MG63 (cell line): ENCODE measurements at regions not wholly inside any gene's neighbourhood (a gene's known extent, or its start where the extent isn't known, plus 50 kb on each side); places are given as distances from the start of the nearest gene placed in this dataset.
A peak's percentile ranks its signal among the peaks of the same experiment; 100 is the strongest.
"Not testable (repeated sequence)": the region's sequence is repeated elsewhere in the genome, so short reads cannot be mapped to it uniquely, and the experiment has no call there.

ENCODE experiments used
- DNase-seq: peaks from one replicate; pipeline ENCODE4 v3.0.0-alpha.2; 2020
- H3K27me3 ChIP-seq: fragments of 250-450 bp; sonication (Bioruptor Pico); 2 replicates; pipeline ENCODE4 v1.5.1; 2020; ENCODE audit warnings: mild to moderate bottlenecking, moderate library complexity
- H3K36me3 ChIP-seq: fragments of 250-450 bp; sonication (Bioruptor Pico); 2 replicates; pipeline ENCODE4 v1.5.1; 2020; ENCODE audit warnings: mild to moderate bottlenecking, moderate library complexity
- H3K4me3 ChIP-seq: fragments of 250-450 bp; sonication (Bioruptor Pico); 2 replicates; pipeline ENCODE4 v1.5.1; 2020; ENCODE audit warnings: mild to moderate bottlenecking, moderate library complexity
- H3K9me3 ChIP-seq: fragments of 250-450 bp; sonication (Bioruptor Pico); 2 replicates; pipeline ENCODE4 v1.5.1; 2020; ENCODE audit warnings: mild to moderate bottlenecking, moderate library complexity

GRCh38 chr7:113030489-113030888 lies 56.1 kb downstream of the GPR85 start:
- Histone ChIP-seq H3K27me3 (no peaks in the 10 kb centered on the region), H3K4me3 (no peak overlapping the region), H3K36me3 (no peaks in the 10 kb centered on the region), H3K9me3 (no peaks in the 10 kb centered on the region)
- no peak for DNase-seq

GRCh38 chr7:113026941-113027340 lies 59.7 kb downstream of the GPR85 start:
- DNase-seq, result no peak
- Histone ChIP-seq H3K27me3 (no peaks in the 10 kb centered on the region), H3K36me3 (no peaks in the 10 kb centered on the region), H3K4me3 (no peak overlapping the region), H3K9me3 (no peaks in the 10 kb centered on the region)

- not testable (repeated sequence) for DNase-seq, H3K27me3 ChIP-seq, H3K9me3 ChIP-seq, H3K36me3 ChIP-seq, H3K4me3 ChIP-seq
Measured at GRCh38 chr7:113017144-113017857, 69.3 kb downstream of the GPR85 start.

- H3K9me3 ChIP-seq, result no peaks in the 10 kb centered on the region
- H3K36me3 ChIP-seq, result no peaks in the 10 kb centered on the region
- no peaks in the 10 kb centered on the region for H3K27me3 ChIP-seq
- DNase-seq, result no peak
- no peak overlapping the region for H3K4me3 ChIP-seq
Measured at GRCh38 chr7:113015034-113015645, 71.5 kb downstream of the GPR85 start.

GRCh38 chr7:113013761-113014449 lies 72.7 kb downstream of the GPR85 start:
- DNase-seq, result no peak
- Histone ChIP-seq H3K4me3 (no peak overlapping the region), H3K36me3 (no peaks in the 10 kb centered on the region), H3K27me3 (no peaks in the 10 kb centered on the region), H3K9me3 (no peaks in the 10 kb centered on the region)

GRCh38 chr7:113012862-113013261 lies 73.8 kb downstream of the GPR85 start:
- not testable (repeated sequence) for H3K27me3 ChIP-seq, H3K4me3 ChIP-seq, DNase-seq, H3K36me3 ChIP-seq, H3K9me3 ChIP-seq

- H3K36me3 ChIP-seq, result no peaks in the 10 kb centered on the region
- H3K4me3 ChIP-seq, result no peak overlapping the region
- no peak for DNase-seq
- no peaks in the 10 kb centered on the region for H3K9me3 ChIP-seq
- no peaks in the 10 kb centered on the region for H3K27me3 ChIP-seq
Measured at GRCh38 chr7:113010377-113010776, 76.2 kb downstream of the GPR85 start.

- no peak overlapping the region for H3K4me3 ChIP-seq
- DNase-seq, result no peak
- H3K36me3 ChIP-seq, result no peaks in the 10 kb centered on the region
- no peaks in the 10 kb centered on the region for H3K27me3 ChIP-seq
- H3K9me3 ChIP-seq, result no peaks in the 10 kb centered on the region
Measured at GRCh38 chr7:113008755-113009154, 77.9 kb downstream of the GPR85 start.

- DNase-seq, result no peak
- H3K36me3 ChIP-seq, result no peaks in the 10 kb centered on the region
- no peaks in the 10 kb centered on the region for H3K9me3 ChIP-seq
- H3K4me3 ChIP-seq, result no peak overlapping the region
- H3K27me3 ChIP-seq, result no peaks in the 10 kb centered on the region
Measured at GRCh38 chr7:113004726-113005454, 81.7 kb downstream of the GPR85 start.

GRCh38 chr7:113000316-113001020 lies 86.2 kb downstream of the GPR85 start:
- DNase-seq, result no peak
- Histone ChIP-seq H3K4me3 (no peak overlapping the region), H3K9me3 (no peaks in the 10 kb centered on the region), H3K27me3 (no peaks in the 10 kb centered on the region), H3K36me3 (no peaks in the 10 kb centered on the region)

- Histone ChIP-seq H3K9me3 (no peaks in the 10 kb centered on the region), H3K36me3 (no peaks in the 10 kb centered on the region), H3K4me3 (no peak overlapping the region), H3K27me3 (no peaks in the 10 kb centered on the region)
- DNase-seq, result no peak
Measured at GRCh38 chr7:112997831-112998230, 88.8 kb downstream of the GPR85 start.

GRCh38 chr7:112996331-112996871 lies 90.2 kb downstream of the GPR85 start:
- H3K9me3 ChIP-seq, result no peaks in the 10 kb centered on the region
- no peaks in the 10 kb centered on the region for H3K27me3 ChIP-seq
- no peak for DNase-seq
- no peak overlapping the region for H3K4me3 ChIP-seq
- H3K36me3 ChIP-seq, result no peaks in the 10 kb centered on the region

GRCh38 chr7:112995059-112995824 lies 91.4 kb downstream of the GPR85 start:
- H3K36me3 ChIP-seq, result no peaks in the 10 kb centered on the region
- no peaks in the 10 kb centered on the region for H3K9me3 ChIP-seq
- DNase-seq, result peak; percentile 67
- no peak overlapping the region for H3K4me3 ChIP-seq
- H3K27me3 ChIP-seq, result no peaks in the 10 kb centered on the region

- H3K4me3 ChIP-seq, result no peak overlapping the region
- H3K36me3 ChIP-seq, result no peaks in the 10 kb centered on the region
- DNase-seq, result peak; percentile 18
Measured at GRCh38 chr7:112994656-112995055, 92.0 kb downstream of the GPR85 start.

GRCh38 chr7:112990624-112991023 lies 96.0 kb downstream of the GPR85 start:
- H3K4me3 ChIP-seq, result no peak overlapping the region
- H3K9me3 ChIP-seq, result no peaks in the 10 kb centered on the region
- H3K36me3 ChIP-seq, result no peaks in the 10 kb centered on the region
- no peak for DNase-seq
- no peaks in the 10 kb centered on the region for H3K27me3 ChIP-seq

More at GRCh38 chr7:112994656-112995055, 92.0 kb downstream of the GPR85 start:
- Histone ChIP-seq H3K9me3 (no peaks in the 10 kb centered on the region), H3K27me3 (no peaks in the 10 kb centered on the region)

- Histone ChIP-seq H3K4me3 (no peak overlapping the region), H3K27me3 (no peaks in the 10 kb centered on the region), H3K36me3 (no peaks in the 10 kb centered on the region), H3K9me3 (no peaks in the 10 kb centered on the region)
- DNase-seq, result no peak
Measured at GRCh38 chr7:112989531-112989930, 97.1 kb downstream of the GPR85 start.
